SK-N-SH (cell line): ENCODE measurements at regions not wholly inside any gene's neighbourhood (a gene's known extent, or its start where the extent isn't known, plus 50 kb on each side); places are given as distances from the start of the nearest gene placed in this dataset.

Experiments
- ELF1 ChIP-seq: IDR thresholded peaks from 2 replicates; pipeline ENCODE4 v1.4.0; 2012
- GABPA ChIP-seq: IDR thresholded peaks from 2 replicates; pipeline ENCODE4 v1.4.0; 2012; ENCODE audit warnings: low read depth, mild to moderate bottlenecking
- JUND ChIP-seq: IDR thresholded peaks from 2 replicates; pipeline ENCODE4 v1.4.0; 2012
- MXI1 ChIP-seq: IDR thresholded peaks from 2 replicates; pipeline ENCODE4 v1.6.1; 2012; ENCODE audit warnings: mild to moderate bottlenecking, low read depth, low read length, improper control_type of control experiment
- POLR2AphosphoS5 ChIP-seq: IDR thresholded peaks from 2 replicates; pipeline ENCODE4 v1.6.1; 2012; ENCODE audit warnings: low read depth, low read length
- RAD21 ChIP-seq: IDR thresholded peaks from 2 replicates; pipeline ENCODE4 v1.6.1; 2012; ENCODE audit warnings: mild to moderate bottlenecking, low read length
- TAF1 ChIP-seq: IDR thresholded peaks from 2 replicates; pipeline ENCODE4 v1.6.1; 2012; ENCODE audit warnings: low read depth, mild to moderate bottlenecking, low read length, moderate library complexity, borderline replicate concordance
- TCF12 ChIP-seq: IDR thresholded peaks from 2 replicates; pipeline ENCODE4 v1.4.0; 2012
- YY1 ChIP-seq: IDR thresholded peaks from 2 replicates; pipeline ENCODE4 v1.4.0; 2012; ENCODE audit warnings: low read depth, mild to moderate bottlenecking
- TF ChIP-seq, protein P1 (sequence below): fragments of 200-600 bp; sonication (generic); IDR thresholded peaks from 2 replicates; pipeline ENCODE4 v1.6.1; 2017; ENCODE audit warnings: antibody characterized with exemption, mild to moderate bottlenecking, moderate library complexity
- TF ChIP-seq, protein P2 (sequence below): IDR thresholded peaks from 2 replicates; pipeline ENCODE4 v1.6.1; 2012; ENCODE audit warnings: mild to moderate bottlenecking, low read depth, low read length, moderate library complexity

DNA sequence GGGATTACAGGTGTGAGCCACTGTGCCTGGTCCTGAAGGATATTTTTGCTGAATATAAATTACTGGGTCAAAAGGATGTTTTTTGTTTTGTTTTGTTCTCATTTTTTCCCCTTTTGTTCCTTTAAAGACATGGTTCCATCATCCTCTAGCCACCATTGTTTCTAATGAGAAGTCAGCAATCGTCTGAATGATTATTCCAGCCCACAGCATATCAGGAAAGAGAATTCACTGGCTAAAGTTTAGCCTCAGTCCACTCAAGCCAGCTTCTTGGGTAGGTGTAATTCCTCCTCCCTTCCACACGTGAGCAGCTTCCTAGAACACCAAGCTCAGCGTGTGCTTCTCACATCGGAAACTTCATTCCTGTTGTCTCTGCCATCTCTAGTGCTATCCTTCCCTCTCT is 112.8 kb upstream of the INSIG1 start:
- TF ChIP-seq POLR2AphosphoS5 (no peak), TAF1 (no peak), YY1 (no peak), ELF1 (no peak), JUND (no peak), GABPA (no peak), MXI1 (no peak), TCF12 (no peak), RAD21 (no peak)
- TF ChIP-seq, protein P1, sequence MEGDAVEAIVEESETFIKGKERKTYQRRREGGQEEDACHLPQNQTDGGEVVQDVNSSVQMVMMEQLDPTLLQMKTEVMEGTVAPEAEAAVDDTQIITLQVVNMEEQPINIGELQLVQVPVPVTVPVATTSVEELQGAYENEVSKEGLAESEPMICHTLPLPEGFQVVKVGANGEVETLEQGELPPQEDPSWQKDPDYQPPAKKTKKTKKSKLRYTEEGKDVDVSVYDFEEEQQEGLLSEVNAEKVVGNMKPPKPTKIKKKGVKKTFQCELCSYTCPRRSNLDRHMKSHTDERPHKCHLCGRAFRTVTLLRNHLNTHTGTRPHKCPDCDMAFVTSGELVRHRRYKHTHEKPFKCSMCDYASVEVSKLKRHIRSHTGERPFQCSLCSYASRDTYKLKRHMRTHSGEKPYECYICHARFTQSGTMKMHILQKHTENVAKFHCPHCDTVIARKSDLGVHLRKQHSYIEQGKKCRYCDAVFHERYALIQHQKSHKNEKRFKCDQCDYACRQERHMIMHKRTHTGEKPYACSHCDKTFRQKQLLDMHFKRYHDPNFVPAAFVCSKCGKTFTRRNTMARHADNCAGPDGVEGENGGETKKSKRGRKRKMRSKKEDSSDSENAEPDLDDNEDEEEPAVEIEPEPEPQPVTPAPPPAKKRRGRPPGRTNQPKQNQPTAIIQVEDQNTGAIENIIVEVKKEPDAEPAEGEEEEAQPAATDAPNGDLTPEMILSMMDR: no peak
- TF ChIP-seq, protein P2, sequence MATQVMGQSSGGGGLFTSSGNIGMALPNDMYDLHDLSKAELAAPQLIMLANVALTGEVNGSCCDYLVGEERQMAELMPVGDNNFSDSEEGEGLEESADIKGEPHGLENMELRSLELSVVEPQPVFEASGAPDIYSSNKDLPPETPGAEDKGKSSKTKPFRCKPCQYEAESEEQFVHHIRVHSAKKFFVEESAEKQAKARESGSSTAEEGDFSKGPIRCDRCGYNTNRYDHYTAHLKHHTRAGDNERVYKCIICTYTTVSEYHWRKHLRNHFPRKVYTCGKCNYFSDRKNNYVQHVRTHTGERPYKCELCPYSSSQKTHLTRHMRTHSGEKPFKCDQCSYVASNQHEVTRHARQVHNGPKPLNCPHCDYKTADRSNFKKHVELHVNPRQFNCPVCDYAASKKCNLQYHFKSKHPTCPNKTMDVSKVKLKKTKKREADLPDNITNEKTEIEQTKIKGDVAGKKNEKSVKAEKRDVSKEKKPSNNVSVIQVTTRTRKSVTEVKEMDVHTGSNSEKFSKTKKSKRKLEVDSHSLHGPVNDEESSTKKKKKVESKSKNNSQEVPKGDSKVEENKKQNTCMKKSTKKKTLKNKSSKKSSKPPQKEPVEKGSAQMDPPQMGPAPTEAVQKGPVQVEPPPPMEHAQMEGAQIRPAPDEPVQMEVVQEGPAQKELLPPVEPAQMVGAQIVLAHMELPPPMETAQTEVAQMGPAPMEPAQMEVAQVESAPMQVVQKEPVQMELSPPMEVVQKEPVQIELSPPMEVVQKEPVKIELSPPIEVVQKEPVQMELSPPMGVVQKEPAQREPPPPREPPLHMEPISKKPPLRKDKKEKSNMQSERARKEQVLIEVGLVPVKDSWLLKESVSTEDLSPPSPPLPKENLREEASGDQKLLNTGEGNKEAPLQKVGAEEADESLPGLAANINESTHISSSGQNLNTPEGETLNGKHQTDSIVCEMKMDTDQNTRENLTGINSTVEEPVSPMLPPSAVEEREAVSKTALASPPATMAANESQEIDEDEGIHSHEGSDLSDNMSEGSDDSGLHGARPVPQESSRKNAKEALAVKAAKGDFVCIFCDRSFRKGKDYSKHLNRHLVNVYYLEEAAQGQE: no peak
